Superior temporal gyrus (tissue), 1 donor: ENCODE measurements at regions not wholly inside any gene's neighbourhood (a gene's known extent, or its start where the extent isn't known, plus 50 kb on each side); places are given as distances from the start of the nearest gene placed in this dataset.

Source experiments
- DNase-seq: peaks from one replicate; pipeline ENCODE4 v3.0.0-alpha.2; 2016; ENCODE audit errors: extremely low spot score

DNA sequence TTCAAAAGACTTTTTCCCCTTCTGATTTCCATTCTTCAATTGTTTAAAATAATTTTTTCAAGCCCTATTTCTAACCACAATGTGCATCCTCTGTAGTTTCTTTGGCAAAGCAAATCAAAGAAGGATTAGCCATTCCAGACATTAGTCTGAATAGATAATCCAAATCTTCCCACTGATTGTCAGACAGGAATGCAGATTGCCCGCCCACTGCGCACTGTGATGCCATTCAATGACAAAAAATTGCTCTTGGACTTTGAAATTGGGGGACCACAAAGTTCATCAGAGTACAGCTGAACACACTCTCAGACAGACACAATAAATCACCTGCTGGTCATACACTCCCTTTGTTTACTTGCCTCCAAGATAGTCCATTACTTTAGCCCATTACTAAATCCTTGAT is 216.5 kb upstream of the DKK2 start:
- DNase-seq: no peak

DNA sequence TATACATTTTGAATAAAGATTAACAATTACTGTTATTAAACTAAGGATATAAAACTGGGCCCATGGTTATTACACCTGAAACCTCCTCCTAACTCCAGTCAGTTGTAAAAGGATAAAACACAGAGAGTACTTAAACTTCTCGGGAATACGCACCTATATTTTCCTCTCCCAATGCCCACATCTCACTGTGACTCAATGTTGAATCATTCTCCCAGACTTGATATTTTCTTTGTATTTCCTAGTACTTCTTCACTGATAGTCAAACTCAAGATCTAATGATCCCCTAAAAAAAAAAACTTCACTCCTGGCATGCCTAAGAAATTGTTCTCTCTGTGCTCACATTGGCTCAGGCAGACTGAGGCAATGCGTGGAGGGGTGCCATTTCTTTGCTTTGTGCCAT is 212.5 kb upstream of the DKK2 start:
- DNase-seq: no peak

GRCh38 chr4:107247738-107248137 is 211.6 kb upstream of the DKK2 start:
- DNase-seq: no peak

DNA sequence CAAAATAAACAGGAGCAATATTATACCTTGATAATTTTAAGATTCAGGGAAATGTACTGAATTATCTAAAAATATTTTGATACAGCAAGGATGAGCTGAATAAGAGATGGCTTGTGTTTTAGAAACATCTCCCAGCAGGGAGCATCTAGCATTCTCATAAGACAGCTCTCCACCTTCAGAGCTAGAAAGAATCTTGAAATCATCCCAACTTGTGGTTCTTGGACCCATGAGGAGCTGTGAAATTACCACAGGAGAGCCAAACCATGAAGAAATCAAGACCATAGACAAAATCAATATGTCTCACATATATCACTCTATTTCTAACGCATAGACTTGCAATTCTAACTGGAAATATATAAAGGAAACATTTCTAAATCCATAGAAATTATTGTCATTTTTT is 210.6 kb upstream of the DKK2 start:
- DNase-seq: no peak

DNA sequence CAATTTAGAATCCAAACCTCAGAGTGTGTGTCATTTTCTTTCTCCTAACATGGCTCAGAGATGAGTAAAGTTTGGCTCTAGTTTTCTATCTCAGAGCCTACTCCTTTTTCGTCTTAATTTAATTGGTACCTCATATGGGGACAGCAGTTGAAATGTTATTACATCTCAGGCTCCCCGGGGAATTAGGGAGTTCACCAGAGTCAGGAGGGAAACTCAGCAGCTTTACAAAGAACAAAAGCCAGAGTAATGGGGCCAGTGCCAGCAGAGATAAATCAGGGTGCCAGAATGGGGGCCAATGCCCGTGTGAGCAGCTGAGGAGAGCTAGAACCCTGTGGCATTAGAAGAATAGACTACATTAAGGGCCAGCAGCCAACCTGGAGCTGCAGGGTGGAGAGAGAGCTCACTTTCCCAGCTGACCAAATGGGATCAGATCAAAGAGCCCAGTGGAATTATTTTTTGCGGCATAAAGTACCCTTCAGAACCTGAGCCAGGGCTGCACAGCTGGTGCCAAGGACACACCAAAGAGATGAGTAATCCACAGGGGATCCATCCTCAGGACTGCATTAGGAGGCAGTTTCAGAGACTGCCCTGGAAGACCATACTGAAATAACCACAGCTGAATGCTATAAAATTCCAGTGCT is 207.1 kb upstream of the DKK2 start:
- no peak for DNase-seq

- DNase-seq: no peak
Observed at GRCh38 chr4:107220976-107221375, 184.9 kb upstream of the DKK2 start.

DNA sequence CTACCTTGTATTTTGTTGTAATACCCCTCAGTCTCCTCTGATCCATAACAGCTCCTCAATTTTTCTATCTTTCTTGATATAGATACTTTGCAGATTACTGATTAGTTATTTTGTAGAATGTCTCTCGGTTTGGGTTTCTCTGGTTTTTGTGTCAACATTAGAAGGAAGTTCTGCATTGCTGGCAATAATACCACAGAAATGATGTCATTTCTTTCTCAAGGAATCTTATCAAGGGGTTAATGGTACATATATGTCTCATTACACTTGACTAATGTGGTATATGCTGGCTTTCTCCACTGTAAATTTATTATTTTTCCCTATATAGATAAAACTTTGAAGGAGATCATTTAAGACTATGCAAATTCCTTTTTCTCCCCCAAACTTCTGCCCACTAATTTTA is 183.6 kb upstream of the DKK2 start:
- DNase-seq: no peak

DNA sequence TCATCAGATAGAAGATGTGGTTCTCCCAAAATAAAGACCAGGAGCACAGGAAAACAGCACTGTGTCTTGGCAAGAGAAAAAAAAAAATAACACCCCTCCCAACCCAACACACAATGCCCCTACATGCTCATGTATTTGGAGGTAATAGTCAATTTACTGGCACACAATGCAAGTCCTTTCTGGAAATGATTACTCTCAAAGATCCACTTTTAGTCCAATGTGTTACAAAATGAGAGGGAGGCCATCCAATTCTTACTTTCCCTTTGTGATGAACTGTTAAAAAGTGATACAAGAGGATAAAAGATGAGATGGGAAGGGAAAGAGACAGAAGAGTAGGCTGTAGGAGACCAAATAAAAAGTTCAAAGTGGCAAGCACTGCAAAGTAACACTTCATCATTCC is 180.3 kb upstream of the DKK2 start:
- DNase-seq: no peak

GRCh38 chr4:107215222-107215621 is 179.1 kb upstream of the DKK2 start:
- no peak for DNase-seq

DNA sequence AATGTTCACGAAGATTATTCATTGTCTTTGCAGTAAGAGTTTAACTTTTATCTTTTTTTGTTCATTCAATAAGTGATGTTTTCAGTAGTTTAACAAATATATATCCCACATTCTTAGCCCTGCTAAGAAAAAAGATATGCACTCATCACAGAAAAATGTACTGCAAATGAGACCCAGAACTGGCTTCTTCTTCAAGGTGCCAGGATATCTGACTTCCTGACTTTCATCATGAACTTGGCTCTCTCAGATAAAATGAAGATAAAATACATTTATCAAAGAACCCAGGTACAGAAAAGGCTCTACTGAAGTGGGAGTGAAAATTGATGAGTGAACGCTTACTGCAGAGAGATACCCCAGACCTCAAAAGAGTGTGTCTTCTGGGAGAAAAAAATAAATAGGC is 177.8 kb upstream of the DKK2 start:
- DNase-seq: no peak

GRCh38 chr4:107213410-107213809 is 177.3 kb upstream of the DKK2 start:
- DNase-seq: no peak

GRCh38 chr4:107212565-107212964 is 176.5 kb upstream of the DKK2 start:
- DNase-seq: no peak

DNA sequence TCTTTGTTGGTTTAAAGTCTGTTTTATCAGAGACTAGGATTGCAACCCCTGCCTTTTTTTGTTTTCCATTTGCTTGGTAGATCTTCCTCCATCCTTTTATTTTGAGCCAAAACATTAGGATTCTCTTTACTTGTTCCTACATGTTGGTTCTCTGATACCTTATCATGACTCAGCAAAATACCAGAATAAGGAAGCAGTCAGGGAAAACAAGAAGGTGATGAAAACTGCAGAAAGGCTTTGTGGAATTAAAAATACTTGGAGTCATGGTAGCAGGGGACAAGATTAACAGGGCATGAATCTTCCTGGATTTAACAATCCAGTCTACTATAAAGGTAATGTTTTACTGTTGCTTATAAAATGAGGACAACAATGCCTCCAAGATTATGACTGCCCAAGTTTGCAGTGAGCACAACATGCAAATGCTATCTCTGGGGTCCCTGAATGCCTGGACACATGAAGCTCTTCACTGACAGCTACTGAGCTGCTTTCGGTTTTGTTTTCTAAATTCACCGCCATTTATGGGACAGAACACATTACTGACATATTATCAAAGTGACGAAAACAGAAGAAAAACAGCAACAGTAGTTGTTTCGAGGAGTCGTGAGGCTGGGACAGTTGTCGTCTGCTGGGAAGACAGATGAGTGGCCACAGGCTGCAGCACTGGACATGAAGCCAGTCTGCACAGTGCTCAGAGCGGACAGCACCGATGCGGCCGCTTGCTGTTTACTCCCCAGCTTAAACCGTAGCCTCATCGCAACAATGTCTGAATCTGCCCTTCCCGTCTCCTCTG is 174.5 kb upstream of the DKK2 start:
- DNase-seq: no peak

DNA sequence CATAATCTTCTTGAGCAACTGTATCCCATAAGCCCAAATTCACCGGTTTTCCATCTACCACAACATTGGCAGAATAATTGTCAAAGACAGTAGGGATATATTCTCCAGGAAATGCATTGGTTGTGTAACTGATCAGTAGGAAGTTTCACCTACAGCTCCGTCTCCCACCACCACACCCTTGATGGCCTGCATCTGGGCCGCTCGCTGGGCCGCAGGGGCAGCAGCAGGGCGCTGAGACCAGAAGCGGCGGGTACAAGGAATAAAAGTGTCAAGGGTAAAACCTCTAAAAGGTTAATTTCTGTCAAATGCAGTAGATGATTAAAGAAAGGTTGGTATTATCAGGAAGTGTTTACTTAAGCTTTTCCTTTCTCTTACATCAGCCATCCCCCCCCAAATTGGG is 167.6 kb upstream of the DKK2 start:
- no peak for DNase-seq

DNA sequence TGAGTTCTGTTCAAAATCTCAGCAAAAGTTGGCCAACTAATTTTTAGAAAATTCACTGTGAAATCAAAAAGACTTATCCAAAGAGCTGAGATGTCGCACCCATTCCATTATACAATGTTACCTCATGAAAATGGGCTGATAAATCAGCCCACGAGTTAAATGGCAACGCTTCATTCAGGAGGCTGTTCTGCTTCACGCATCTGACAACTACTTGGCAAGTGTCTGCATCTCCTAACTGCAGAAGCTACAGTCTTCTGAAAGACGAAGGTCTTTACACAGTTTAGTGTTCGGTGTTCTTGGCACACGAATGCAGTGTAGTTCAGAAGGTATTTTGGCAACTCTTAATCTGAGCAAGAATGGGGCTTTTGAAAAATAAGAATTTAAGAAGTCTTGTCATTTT is 166.6 kb upstream of the DKK2 start:
- no peak for DNase-seq

- no peak for DNase-seq
Observed at GRCh38 chr4:107197121-107197520, 161.0 kb upstream of the DKK2 start.

GRCh38 chr4:107196312-107196711 is 160.2 kb upstream of the DKK2 start:
- no peak for DNase-seq

DNA sequence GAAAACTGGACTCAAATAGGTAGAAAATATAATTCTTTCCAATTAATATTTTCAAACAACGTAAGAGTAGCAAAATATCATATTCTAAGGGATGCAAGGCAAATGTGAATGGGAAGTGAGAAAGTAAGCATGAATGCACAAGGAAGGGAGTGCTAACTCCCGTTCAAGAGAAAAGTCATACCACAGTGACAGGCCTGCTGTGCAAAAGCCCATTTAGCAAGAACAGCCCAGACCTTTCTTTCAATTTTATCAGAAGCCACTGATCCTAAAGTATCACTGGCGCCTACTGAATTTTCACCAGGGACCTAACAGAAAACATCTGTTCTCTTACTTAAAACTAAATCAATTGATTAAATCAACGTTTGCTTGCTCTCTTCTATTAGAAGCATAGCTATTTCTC is 157.9 kb upstream of the DKK2 start:
- no peak for DNase-seq

DNA sequence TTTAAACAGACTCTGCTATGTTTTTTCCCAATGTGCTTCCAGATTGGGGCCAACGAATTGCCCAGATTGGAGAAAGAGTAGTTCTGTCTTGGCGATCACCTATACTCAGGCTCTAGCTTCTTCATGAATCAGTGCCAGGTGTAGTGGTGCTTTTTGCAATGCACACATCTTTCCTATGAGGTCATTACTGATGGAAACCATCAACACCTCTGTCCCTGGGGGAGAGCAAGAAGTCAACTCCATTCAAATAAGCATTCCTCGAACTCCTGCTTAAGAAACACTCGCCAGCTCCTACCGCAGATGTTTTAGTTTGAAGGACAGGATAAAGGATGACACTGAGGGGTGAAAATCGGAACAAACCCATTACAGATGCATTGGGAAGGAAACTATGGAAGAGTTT is 156.5 kb upstream of the DKK2 start:
- DNase-seq: no peak

GRCh38 chr4:107187091-107187490 is 151.0 kb upstream of the DKK2 start:
- no peak for DNase-seq

- peak; percentile 78 for DNase-seq
Observed at GRCh38 chr4:107183155-107183774, 147.2 kb upstream of the DKK2 start.

DNA sequence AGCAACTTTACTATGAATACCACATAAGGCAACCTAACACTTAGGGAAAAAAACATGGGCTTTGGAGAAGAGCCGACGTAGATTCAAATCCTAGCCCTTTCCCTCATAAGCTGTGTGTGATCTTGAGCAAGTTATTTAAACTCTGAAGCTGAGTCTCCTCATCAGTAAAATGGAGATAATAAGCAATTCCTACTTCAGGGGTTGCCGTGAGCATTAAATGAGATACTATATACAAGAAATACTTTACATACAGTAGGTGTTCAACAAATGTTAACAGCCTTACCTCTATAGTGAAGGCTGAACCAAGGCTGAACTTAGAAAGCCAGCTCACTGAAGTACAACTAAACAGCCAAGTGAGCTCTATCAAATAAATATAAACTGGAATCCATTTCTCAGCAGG is 146.2 kb upstream of the DKK2 start:
- DNase-seq: no peak

- DNase-seq: no peak
Observed at GRCh38 chr4:107166873-107167450, 130.8 kb upstream of the DKK2 start.
